Naive thymus-derived CD8-positive, alpha-beta T cell (primary cell): ENCODE measurements at regions not wholly inside any gene's neighbourhood (a gene's known extent, or its start where the extent isn't known, plus 50 kb on each side); places are given as distances from the start of the nearest gene placed in this dataset.
"Not testable (repeated sequence)": the region's sequence is repeated elsewhere in the genome, so short reads cannot be mapped to it uniquely, and the experiment has no call there.

Experiments
- ATAC-seq, 2 donors: fragments of 150-1000 bp; cut with Tn5 transposase in 1 of 2; sonication (Bioruptor Pico), chemical (Tn5 transposase) in 1 of 2; 1 replicate in 1 of 2; 2 replicates in 1 of 2; pipeline ENCODE4 v1.10.0; 2021; ENCODE audit warnings: mild to moderate bottlenecking in 2 of 2, moderate library complexity in 2 of 2
- POLR2A ChIA-PET: fragments of 350-600 bp; sonication (Branson Sonifier 250); formaldehyde crosslinking; loops from one replicate; lab custom pipeline; 2021; ENCODE audit warnings: antibody characterized with exemption; lab: Charles Lee
- DNase-seq, 10 donors: peaks; one replicate each; pipeline versions ENCODE4 v3.0.0 to v3.0.0-alpha.2; 2020 to 2022
- H3K27ac Mint-ChIP-seq, 10 donors: one replicate each; pipeline ENCODE4 v1.8.0; 2020 to 2022; ENCODE audit warnings: mild to moderate bottlenecking in 10 of 10, mixed read lengths in 10 of 10, moderate library complexity in 4 of 10, inconsistent platforms in 1 of 10
- H3K27me3 Mint-ChIP-seq, 5 donors: one replicate each; pipeline ENCODE4 v1.8.0; 2021 to 2022; ENCODE audit warnings: mixed read lengths in 5 of 5
- H3K36me3 Mint-ChIP-seq, 3 donors: one replicate each; pipeline ENCODE4 v1.8.0; 2020 to 2022; ENCODE audit warnings: mixed read lengths in 3 of 3, mild to moderate bottlenecking in 2 of 3, inconsistent platforms in 1 of 3
- H3K4me1 Mint-ChIP-seq, 4 donors: one replicate each; pipeline ENCODE4 v1.8.0; 2021 to 2022; ENCODE audit warnings: mixed read lengths in 4 of 4
- H3K4me3 Mint-ChIP-seq, 10 donors: one replicate each; pipeline ENCODE4 v1.8.0; 2020 to 2022; ENCODE audit warnings: mild to moderate bottlenecking in 10 of 10, mixed read lengths in 10 of 10, moderate library complexity in 6 of 10, inconsistent platforms in 1 of 10
- H3K9me3 Mint-ChIP-seq, 9 donors: one replicate each; pipeline ENCODE4 v1.8.0; 2020 to 2022; ENCODE audit warnings: mixed read lengths in 9 of 9, mild to moderate bottlenecking in 3 of 9, inconsistent platforms in 1 of 9, moderate library complexity in 1 of 9

DNA sequence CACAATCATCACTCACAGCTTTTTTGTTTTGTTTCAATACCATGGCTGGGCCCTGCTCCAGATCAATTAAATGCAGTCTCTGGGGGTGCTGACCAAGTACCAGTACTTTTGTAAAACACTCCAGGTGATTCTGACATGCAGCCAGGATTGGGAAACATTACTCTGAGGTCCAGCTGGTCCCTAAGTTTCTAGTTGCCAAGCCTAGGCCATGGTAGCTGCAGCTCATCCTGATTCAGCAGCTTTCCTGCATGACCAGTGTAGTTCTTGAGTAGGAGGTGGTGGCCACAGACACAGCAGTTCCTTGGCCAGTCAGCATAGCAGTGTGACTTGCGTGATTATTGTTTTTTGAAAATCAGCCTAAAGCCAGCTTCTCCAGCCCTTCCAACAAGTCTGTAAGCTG, 859.1 kb downstream of the DIAPH3 start:
- no peak for ATAC-seq
- Mint-ChIP-seq H3K4me3 (no peak overlapping the region), H3K9me3 (peaks cover 0 to 2% (median 0%) of the 10 kb centered on the region in 9 donors), H3K27me3 (peaks cover 2 to 19% (median 9%) of the 10 kb centered on the region in 5 donors), H3K4me1 (no peaks in the 10 kb centered on the region), H3K27ac (no peak overlapping the region), H3K36me3 (no peaks in the 10 kb centered on the region)
- no peak for DNase-seq
- POLR2A ChIA-PET, result no interaction called here

DNA sequence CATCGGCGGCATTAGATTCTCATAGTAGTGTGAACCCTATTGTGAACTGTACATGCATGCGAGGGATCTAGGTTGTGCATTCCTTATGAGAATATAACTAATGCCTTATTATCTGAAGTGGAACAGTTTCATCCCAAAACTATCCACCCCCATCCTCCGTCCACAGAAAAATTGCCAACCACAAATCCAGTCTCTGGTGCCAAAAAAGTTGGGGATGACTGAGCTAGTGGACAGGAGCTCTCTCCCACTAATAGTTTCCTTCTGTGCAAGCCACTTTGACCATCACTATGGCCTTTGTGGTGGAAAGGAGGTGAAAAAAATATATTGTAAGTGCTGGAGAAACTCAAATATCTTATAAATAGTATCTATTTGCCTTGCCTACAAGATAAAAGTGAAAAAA, 857.8 kb downstream of the DIAPH3 start:
- ATAC-seq (no peak), DNase-seq (no peak)
- Mint-ChIP-seq H3K9me3 (peaks cover 0 to 2% (median 0%) of the 10 kb centered on the region in 9 donors), H3K4me1 (no peaks in the 10 kb centered on the region), H3K27me3 (peaks cover 2 to 19% (median 9%) of the 10 kb centered on the region in 5 donors), H3K4me3 (no peak overlapping the region), H3K36me3 (no peaks in the 10 kb centered on the region), H3K27ac (no peak overlapping the region)
- POLR2A ChIA-PET, result no interaction called here

DNA sequence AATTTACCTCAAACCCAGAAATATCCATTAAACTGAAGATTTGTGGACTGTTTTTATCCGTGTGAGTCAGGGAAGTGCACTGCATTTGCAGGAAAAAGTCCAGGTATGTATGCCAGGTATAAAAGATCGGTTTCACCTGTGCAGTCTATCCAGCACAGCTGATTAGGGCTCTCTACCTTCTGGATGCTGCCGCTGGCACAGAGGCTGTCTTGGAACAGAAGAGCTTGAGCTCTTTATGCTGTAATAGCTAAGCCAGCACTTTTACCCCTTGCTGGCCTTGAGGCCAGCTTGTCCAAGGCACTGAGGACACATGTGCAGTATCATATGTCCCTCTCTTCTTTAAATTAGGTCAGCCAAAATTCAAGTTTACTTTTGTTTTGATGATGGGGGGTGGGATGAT, 851.0 kb downstream of the DIAPH3 start:
- ATAC-seq, result no peak
- POLR2A ChIA-PET, result no interaction called here
- peaks cover 0 to 16% (median 4%) of the 10 kb centered on the region in 5 donors for H3K27me3 Mint-ChIP-seq
- no peaks in the 10 kb centered on the region for H3K36me3 Mint-ChIP-seq
- H3K4me3 Mint-ChIP-seq, result no peak overlapping the region
- H3K27ac Mint-ChIP-seq, result no peak overlapping the region
- peaks cover 0 to 6% (median 0%) of the 10 kb centered on the region in 9 donors for H3K9me3 Mint-ChIP-seq
- DNase-seq, result no peak
- H3K4me1 Mint-ChIP-seq, result no peaks in the 10 kb centered on the region

DNA sequence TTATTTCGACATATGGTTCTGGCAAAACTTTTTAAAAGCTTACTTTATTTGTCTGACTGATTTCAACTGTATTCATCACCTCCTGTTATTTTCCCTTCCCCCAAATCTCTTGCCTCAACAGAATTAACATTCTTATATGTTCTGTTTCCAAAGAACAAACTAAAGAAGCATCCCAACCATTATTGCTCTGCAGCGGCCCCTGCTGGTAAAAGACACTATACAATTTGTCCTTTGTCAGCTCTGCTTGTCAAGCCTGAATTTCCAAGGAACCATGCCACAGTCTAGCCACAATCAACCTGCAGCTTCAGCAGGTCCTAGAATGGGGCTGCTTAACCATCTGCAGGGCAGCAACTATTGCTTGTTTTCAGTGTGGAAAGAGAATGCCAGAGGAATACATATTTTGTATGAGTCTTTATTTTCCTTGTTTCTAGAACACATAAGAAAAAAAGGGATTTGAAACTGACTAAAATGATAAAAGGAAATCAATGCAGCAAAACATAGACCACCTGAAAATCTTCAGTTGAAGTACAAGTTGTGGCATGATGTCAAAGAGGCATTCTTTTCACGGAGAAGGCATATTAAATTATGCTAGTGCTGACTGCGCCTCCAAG, 845.3 kb downstream of the DIAPH3 start:
- Mint-ChIP-seq H3K27me3 (peaks cover 0 to 16% (median 8%) of the 10 kb centered on the region in 5 donors), H3K27ac (no peak overlapping the region)

DNA sequence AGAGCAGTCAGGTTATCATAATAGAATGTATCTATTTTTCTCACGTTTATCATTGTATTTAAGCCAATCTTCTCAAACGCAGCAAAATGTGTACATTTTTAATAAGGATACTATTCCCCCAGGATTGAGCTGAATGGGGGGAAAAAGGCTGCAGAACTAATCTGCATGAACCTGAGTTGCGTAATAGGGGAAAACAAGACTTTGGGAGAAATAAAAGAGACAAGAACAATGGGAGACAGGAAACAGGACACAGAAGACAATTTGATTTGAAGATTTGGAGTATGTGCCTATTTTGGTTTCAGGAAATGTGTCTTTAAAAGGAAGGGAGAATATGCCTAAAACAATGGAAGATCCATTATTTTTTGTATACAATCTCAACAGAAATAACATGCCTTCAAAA, 844.5 kb downstream of the DIAPH3 start:
- Mint-ChIP-seq H3K4me1 (no peaks in the 10 kb centered on the region), H3K27ac (no peak overlapping the region), H3K36me3 (no peaks in the 10 kb centered on the region), H3K27me3 (peaks cover 0 to 16% (median 10%) of the 10 kb centered on the region in 5 donors), H3K4me3 (no peak overlapping the region), H3K9me3 (peaks cover 0 to 6% (median 0%) of the 10 kb centered on the region in 9 donors)
- POLR2A ChIA-PET, result no interaction called here
- ATAC-seq (no peak), DNase-seq (no peak)

More for the DNA sequence above, 845.3 kb downstream of the DIAPH3 start:
- no peak for ATAC-seq
- DNase-seq, result peak in 9 of 10 donors; percentile 8 to 67 (median 31)
- H3K4me3 Mint-ChIP-seq, result no peak overlapping the region
- peaks cover 0 to 6% (median 0%) of the 10 kb centered on the region in 9 donors for H3K9me3 Mint-ChIP-seq
- H3K4me1 Mint-ChIP-seq, result no peaks in the 10 kb centered on the region
- H3K36me3 Mint-ChIP-seq, result no peaks in the 10 kb centered on the region
- POLR2A ChIA-PET, result no interaction called here

DNA sequence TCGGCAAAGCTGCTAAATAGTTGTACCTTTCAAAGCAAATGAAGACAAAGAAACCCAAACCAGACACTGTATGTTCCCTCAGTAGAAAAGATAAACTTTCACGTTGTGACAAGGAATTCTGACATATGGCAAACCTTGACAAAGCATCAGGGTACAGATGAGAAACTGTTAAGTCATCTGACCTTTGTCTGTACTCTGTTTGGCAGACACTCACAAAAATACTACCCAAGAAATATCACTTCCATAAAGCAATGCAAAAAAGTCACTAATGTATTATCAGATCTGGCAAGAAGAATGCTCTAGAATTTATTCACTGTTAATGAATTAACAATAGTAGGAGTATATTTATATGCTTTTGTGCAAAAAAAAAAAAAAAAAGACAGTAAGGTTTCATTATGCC, 843.7 kb downstream of the DIAPH3 start:
- no peak overlapping the region for H3K4me3 Mint-ChIP-seq
- no peak for DNase-seq
- no peaks in the 10 kb centered on the region for H3K9me3 Mint-ChIP-seq
- H3K4me1 Mint-ChIP-seq, result no peaks in the 10 kb centered on the region
- POLR2A ChIA-PET, result no interaction called here
- H3K36me3 Mint-ChIP-seq, result no peaks in the 10 kb centered on the region
- H3K27me3 Mint-ChIP-seq, result peaks cover 0 to 11% (median 10%) of the 10 kb centered on the region in 5 donors
- H3K27ac Mint-ChIP-seq, result no peak overlapping the region
- ATAC-seq, result no peak

DNA sequence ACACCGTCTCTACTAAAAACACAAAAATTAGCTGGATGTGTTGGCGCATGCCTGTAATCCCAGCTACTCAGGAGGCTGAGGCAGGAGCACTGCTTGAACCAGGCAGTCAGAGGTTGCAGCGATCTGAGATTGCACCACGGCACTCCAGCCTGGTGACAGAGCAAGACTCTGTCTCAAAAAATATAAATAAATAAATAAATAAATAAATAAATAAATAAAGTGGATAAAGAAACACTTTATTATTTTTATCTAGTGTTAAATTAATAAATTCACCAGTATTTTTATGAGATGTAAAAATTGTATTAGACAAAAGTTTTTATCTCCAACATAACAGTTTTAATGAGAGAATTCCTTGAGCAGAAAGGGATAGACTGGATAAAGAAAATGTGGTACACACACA, 839.3 kb downstream of the DIAPH3 start:
- not testable (repeated sequence) for DNase-seq, H3K4me3 Mint-ChIP-seq, H3K27me3 Mint-ChIP-seq

DNA sequence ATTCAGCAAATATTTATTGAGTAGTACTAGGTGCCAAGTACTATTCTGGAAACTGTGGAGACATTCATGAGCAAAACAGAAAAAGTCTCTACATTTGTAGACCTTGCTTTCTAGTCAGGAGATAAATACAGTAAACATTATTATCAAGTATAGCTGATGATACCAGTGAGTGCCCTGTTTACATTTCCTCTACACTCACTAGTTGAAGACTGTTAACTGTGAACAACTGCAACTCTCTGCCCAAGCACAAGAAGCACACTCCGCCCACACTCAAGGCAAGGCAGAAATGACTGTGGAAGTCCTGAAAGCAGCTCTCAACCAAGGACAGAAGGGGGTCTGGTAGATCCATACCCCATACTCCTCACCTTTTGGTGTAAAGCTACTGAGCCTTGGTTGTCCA, 837.0 kb downstream of the DIAPH3 start:
- H3K27ac Mint-ChIP-seq, result peak overlapping the region in 1 of 10 donors; percentile 15
- H3K4me1 Mint-ChIP-seq, result no peaks in the 10 kb centered on the region
- H3K27me3 Mint-ChIP-seq, result peaks cover 0 to 8% (median 4%) of the 10 kb centered on the region in 5 donors
- POLR2A ChIA-PET, result no interaction called here
- no peak overlapping the region for H3K4me3 Mint-ChIP-seq
- ATAC-seq (no peak), DNase-seq (no peak)
- no peaks in the 10 kb centered on the region for H3K36me3 Mint-ChIP-seq
- no peaks in the 10 kb centered on the region for H3K9me3 Mint-ChIP-seq

More for the DNA sequence above, 839.3 kb downstream of the DIAPH3 start:
- H3K27ac Mint-ChIP-seq, H3K9me3 Mint-ChIP-seq, H3K36me3 Mint-ChIP-seq, POLR2A ChIA-PET, H3K4me1 Mint-ChIP-seq, ATAC-seq: not testable (repeated sequence)

DNA sequence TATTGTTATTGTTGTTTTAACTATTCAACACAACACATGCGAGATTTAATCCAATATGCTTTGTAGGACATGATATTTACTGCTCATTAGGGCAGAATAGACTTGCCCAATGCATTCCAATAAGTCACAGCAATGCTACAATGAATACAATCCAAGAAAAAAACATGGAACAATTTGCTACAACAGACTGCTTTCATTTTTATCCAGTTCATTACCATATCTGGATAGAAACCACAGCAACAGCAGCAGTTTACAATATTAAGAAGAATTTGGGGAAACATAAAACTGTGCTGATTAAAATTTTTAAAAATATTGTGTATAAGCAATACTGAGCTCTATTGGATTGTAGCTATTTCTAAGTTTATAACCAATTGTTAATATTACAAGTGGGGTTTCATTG, 833.0 kb downstream of the DIAPH3 start:
- peaks cover 2 to 9% (median 5%) of the 10 kb centered on the region in 5 donors for H3K27me3 Mint-ChIP-seq
- POLR2A ChIA-PET, result no interaction called here
- H3K9me3 Mint-ChIP-seq, result no peaks in the 10 kb centered on the region
- ATAC-seq, result no peak
- no peaks in the 10 kb centered on the region for H3K4me1 Mint-ChIP-seq
- no peaks in the 10 kb centered on the region for H3K36me3 Mint-ChIP-seq
- no peak for DNase-seq
- H3K4me3 Mint-ChIP-seq, result no peak overlapping the region
- H3K27ac Mint-ChIP-seq, result no peak overlapping the region

DNA sequence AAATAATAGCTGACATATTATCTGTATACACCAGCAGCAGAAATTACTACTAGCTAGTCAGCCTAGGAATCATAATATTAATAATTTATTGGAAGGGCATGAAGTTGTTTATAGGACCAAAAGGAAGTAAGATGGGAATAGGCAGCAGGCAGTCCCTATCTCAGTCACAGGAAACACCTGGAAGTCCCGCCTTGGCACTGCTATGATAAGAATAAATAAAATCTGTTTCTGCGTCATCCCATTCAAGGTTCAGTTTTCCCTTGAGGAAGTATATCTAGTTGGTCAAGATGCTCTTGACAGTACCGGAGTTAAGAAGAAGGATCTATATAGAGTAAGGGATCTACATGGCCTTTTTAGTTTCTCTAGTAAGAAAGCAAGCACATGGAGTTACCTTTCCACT, 830.8 kb downstream of the DIAPH3 start:
- DNase-seq (no peak), ATAC-seq (no peak)
- POLR2A ChIA-PET, result no interaction called here
- Mint-ChIP-seq H3K9me3 (no peaks in the 10 kb centered on the region), H3K27me3 (peaks cover 3 to 9% (median 6%) of the 10 kb centered on the region in 5 donors), H3K36me3 (no peaks in the 10 kb centered on the region), H3K4me3 (no peak overlapping the region), H3K27ac (no peak overlapping the region), H3K4me1 (no peaks in the 10 kb centered on the region)

DNA sequence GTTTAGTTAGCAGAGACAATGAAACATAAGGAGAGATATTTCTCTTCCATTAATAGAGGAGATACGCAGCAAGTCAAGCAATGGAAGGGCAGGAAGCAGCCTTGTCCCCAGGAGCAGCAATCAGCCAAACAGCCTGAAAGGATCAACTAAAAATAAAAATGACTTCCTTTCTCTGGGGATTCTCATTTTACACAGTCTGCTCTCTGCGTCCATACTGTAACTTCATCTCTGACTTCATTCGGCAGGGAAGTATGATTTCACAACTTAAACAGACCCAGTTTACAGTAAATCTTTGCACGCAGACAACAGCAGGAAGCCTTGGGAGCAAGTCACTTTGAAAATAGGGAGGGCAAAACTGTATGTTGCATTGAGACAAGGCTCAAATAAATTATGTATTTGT, 826.7 kb downstream of the DIAPH3 start:
- Mint-ChIP-seq H3K27me3 (peaks cover 3 to 20% (median 4%) of the 10 kb centered on the region in 5 donors), H3K36me3 (no peaks in the 10 kb centered on the region), H3K4me1 (no peaks in the 10 kb centered on the region), H3K4me3 (no peak overlapping the region), H3K27ac (no peak overlapping the region), H3K9me3 (no peaks in the 10 kb centered on the region)
- POLR2A ChIA-PET, result no interaction called here
- ATAC-seq (no peak), DNase-seq (no peak)

DNA sequence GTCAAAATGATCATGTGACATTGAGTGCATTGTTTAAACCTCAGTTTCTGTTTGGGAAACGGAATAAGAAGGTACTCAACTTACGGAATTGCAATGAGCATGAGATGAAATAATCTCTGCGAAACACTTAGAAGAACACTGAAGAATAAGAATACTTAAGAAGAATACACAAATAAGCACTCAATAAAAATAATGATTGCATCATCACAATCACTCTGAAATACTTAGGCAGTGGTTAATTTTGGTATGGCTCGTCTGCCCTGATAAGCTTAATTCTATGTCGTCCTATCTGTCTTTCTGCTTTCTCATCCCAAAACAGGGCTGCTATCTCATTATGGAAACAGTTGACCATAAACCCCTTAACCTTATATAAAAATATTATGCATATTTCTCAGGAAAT, 823.6 kb downstream of the DIAPH3 start:
- Mint-ChIP-seq H3K9me3 (peaks cover 0 to 5% (median 0%) of the 10 kb centered on the region in 9 donors), H3K36me3 (no peaks in the 10 kb centered on the region), H3K4me3 (no peak overlapping the region), H3K27ac (no peak overlapping the region), H3K4me1 (no peaks in the 10 kb centered on the region), H3K27me3 (peaks cover 0 to 35% (median 6%) of the 10 kb centered on the region in 5 donors)
- ATAC-seq (no peak), DNase-seq (no peak)
- POLR2A ChIA-PET, result no interaction called here

DNA sequence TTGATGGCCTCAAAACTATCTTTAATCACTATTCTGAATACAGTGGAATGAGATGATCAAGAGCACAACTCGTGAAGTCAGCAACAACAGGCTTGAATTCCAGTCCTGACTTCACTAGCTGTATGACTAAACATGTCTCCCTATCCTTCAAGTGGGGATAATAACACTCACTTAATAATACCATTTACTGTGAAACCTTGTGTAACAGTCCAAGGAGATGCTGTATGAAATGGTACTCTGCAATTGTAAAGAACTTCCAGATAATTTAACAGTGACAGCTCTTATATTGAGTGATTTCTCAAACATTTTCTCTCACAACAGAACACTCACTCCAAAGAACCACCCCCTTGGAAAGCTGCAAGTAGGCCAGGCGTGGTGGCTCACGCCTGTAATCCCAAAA, 823.1 kb downstream of the DIAPH3 start:
- ATAC-seq, result no peak
- no peak for DNase-seq
- H3K27me3 Mint-ChIP-seq, result peaks cover 0 to 38% (median 6%) of the 10 kb centered on the region in 5 donors
- POLR2A ChIA-PET, result no interaction called here
- no peaks in the 10 kb centered on the region for H3K4me1 Mint-ChIP-seq
- H3K4me3 Mint-ChIP-seq, result no peak overlapping the region
- H3K9me3 Mint-ChIP-seq, result peaks cover 0 to 5% (median 0%) of the 10 kb centered on the region in 9 donors
- no peaks in the 10 kb centered on the region for H3K36me3 Mint-ChIP-seq
- no peak overlapping the region for H3K27ac Mint-ChIP-seq

DNA sequence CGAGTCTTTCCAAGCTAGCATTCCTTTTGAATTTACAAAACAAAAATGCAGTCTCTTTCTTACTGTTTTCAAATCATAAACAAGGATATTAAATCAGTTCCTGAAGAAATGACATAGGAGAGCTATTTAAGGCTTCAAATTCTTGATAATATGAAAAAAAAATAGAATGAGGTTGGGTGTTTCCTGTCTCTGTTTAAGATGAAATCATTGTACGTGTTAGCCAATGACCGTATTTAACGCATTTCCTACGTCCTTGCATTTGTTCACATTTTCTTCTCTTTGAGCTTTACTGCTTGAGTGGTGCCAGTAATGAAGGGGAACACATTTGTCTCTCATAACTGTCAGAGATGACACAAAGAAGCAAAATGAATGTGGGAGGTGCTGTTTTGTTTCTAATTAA, 821.3 kb downstream of the DIAPH3 start:
- Mint-ChIP-seq H3K4me3 (no peak overlapping the region), H3K27ac (no peak overlapping the region), H3K9me3 (peaks cover 0 to 5% (median 0%) of the 10 kb centered on the region in 9 donors), H3K4me1 (no peaks in the 10 kb centered on the region), H3K36me3 (no peaks in the 10 kb centered on the region), H3K27me3 (peaks cover 0 to 38% (median 9%) of the 10 kb centered on the region in 5 donors)
- ATAC-seq (no peak), DNase-seq (no peak)
- POLR2A ChIA-PET, result no interaction called here
